HG03159 (cell line): ENCODE measurements at regions not wholly inside any gene's neighbourhood (a gene's known extent, or its start where the extent isn't known, plus 50 kb on each side); places are given as distances from the start of the nearest gene placed in this dataset.
"Not testable (repeated sequence)": the region's sequence is repeated elsewhere in the genome, so short reads cannot be mapped to it uniquely, and the experiment has no call there.

Experiments
- ATAC-seq: cut with Tn5 transposase; IDR thresholded peaks from one replicate; pipeline ENCODE4 v1.9.1; 2021; ENCODE audit warnings: mild to moderate bottlenecking, moderate library complexity; ENCODE audit not compliant: unreplicated experiment

DNA sequence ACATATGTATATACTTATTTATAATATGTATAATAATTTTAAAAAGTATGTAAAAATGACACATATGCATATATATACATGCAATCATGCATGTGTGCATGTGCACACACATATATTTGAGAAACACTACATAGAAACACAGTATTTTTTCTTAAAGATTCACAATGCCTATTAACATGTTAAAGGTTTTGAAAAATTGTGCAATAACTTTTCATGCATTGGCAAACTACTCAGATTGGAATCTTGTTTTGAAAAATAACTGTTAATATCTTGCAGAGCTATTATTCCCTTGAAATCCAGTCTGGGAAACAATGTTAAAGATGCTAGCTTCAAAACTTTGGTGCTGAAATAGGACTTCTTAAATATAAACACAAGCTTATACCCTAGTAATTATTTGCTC, 256.2 kb upstream of the P2RY1 start:
- ATAC-seq: no peak

- ATAC-seq: no peak
These were observed 253.0 kb upstream of the P2RY1 start for GRCh38 chr3:152581951-152582350.

DNA sequence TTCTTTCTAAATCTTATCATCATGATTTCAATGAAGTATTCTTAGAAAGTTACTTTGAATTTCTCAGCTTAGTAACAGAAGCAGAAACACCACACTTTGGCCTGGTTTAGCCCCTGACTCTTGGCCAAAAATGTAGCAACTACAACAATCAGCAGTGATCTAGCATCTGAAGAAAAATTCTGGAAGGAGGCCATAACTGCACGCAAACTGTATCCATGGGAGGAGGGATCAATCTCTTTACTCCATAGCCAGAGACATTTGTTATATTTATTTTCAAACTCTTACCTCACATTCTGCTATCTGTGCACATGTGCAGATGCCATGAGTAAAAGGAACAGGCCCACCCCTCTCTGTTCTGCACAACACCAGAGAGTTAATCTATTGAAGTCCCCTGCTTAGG, 251.0 kb upstream of the P2RY1 start:
- no peak for ATAC-seq

GRCh38 chr3:152586974-152587373, 248.0 kb upstream of the P2RY1 start:
- no peak for ATAC-seq

DNA sequence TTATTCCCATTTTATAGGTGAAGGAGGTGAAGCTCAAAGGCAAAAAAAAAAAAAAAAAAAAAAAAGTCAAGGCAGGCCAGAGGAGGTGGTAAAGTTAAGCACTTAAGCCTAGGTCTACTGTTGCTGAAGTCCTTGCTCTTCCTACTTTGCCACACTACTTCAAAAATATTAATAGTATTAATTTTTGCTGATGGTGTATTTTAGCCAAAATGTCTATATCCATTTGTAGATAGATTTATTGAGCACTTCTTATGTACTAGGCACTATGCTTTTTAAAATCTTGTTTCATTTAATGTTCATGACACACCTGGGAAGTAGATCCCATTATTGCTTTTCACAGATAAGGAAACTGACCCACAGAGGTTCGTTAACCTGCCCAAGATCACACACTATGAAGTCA, 247.1 kb upstream of the P2RY1 start:
- no peak for ATAC-seq

GRCh38 chr3:152589644-152590043, 245.3 kb upstream of the P2RY1 start:
- ATAC-seq: no peak

- no peak for ATAC-seq
These were observed 243.4 kb upstream of the P2RY1 start for GRCh38 chr3:152591515-152591914.

DNA sequence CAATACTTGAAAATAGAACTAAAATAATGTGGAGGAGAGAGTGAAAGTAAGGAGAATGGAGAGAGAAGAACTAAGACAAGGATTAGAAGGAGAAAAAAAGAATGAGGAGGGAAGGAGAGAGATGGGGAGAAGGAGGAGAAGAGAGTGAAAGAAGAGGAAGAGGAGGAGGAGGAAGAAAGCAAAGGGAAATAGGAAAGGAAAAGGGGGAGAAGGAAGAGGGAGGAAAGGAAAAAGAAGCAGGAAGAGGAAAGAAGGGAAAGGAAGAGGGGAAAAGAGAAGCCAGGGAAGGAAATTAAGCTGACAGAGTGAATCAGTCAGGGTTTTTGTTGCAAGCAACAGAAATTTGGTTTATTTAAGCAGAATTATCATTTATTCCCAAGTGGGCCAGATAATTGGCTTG, 241.7 kb upstream of the P2RY1 start:
- no peak for ATAC-seq

DNA sequence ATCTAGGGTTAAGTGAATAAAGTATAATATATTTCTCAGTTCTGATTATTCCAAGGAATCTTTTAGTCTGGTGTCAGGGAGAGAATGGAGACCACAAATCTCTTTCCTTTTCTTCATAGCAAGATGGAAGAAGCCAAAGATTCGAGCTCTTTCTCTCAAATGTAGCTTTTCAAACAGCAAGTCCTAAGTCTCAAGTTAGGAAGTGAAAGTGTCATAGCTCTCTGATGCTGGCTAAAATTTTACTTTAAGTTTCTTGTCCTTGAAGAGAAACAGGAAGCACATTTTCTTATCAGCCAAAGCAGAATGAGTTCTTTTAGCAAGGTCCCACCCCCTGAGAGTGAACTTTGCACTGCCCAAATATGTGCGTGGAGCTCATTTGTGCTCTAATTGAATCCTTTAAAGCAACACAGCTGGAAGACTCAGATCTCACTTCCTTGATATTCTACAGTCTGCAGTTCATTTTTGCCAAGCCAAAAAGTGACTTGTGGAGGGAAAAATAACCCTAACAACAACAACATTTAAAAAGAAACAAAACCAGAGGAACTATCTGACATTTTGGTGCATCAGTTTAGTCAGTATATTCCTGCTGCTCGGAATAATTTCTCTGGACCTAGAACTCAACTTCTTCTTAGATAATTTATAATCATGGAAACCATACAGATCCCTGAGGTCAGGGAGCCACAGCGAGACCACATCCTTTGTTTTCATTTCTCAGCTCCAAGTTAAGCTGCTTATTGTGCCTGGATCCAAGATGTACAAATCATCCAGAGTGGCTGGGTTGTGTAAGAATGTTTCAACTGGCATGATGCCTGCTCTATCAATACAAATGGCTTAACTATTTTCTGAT, 238.7 kb upstream of the P2RY1 start:
- ATAC-seq: peak; percentile 100

GRCh38 chr3:152596832-152597231, 238.1 kb upstream of the P2RY1 start:
- not testable (repeated sequence) for ATAC-seq

DNA sequence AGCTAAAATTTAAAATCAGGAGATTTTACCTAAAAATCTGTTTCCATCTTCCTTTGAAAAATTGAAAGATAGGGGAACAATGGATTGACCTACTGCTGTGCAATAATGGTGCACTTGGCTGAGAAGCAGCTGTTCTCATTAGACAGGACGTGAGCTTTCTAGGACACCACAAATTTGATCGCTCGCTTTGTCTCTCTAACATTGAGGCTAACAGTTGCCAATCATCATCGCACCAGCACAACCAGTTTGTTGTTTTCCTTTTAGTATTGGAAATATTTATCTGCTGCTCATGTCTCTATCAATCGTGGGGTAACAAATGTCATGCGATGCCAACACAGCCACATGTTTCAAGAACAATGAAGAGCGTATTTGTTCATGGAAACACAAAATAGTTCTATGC, 228.8 kb upstream of the P2RY1 start:
- no peak for ATAC-seq

- ATAC-seq: no peak
These were observed 227.8 kb upstream of the P2RY1 start for GRCh38 chr3:152607179-152607578.

GRCh38 chr3:152608696-152609594, 226.0 kb upstream of the P2RY1 start:
- no peak for ATAC-seq

DNA sequence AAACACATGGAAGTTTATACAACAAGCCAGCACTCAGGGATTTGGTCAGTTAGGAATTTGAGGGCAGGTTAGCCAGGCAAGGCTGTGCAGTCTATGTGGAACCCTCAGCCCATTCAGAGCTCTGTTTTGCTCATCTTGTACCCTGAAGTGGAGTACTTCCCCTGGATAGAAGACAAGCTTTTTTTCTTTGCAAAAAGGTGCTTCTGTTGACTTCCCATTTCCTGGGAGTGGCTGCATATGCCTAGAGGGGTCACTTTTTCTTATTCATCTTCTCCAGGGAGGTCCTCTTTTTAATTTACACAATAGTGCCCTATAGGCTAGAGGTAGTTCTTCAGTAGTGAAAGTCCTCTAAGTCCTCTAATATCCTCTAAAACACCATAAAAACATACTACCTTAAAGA, 225.0 kb upstream of the P2RY1 start:
- no peak for ATAC-seq

GRCh38 chr3:152610622-152611021, 224.3 kb upstream of the P2RY1 start:
- no peak for ATAC-seq

DNA sequence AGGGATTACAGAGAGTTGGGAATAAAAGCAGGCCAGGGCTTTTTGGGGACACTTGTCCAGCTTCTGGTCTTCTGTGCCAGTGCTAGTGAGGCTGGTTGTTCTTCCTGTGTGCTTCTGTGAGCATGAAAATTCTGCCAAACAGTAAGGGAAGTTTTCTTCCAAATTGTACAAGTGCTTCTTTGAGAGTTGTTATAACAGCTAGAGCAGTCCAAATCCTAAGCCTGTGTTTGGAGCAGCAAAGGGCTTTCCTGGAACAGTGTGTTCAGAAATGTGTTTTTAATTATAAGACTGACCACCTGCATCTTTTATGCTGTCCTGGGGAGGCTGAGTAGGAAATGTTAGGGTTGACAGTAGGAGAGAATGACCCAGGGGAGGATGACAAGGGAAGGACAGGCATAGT, 223.0 kb upstream of the P2RY1 start:
- no peak for ATAC-seq

DNA sequence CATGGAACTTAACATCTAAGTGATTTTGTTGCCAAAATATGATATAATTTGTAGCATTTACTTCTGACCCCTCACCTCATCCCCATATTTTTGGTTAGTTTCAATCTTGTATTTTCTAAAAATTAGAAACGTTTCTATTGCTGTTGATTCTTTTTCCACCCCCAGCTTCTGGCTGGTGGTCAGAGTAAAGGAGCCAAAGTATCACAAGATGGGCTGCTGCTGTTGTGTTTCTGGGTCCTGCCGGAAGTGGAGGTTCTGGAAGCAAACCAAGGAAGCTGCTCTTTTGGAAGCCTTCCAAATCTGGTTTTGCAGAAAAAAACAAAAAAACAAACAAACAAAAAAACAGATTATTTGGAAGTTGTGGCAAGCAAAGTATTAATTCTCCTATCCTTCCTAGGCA, 221.1 kb upstream of the P2RY1 start:
- no peak for ATAC-seq

DNA sequence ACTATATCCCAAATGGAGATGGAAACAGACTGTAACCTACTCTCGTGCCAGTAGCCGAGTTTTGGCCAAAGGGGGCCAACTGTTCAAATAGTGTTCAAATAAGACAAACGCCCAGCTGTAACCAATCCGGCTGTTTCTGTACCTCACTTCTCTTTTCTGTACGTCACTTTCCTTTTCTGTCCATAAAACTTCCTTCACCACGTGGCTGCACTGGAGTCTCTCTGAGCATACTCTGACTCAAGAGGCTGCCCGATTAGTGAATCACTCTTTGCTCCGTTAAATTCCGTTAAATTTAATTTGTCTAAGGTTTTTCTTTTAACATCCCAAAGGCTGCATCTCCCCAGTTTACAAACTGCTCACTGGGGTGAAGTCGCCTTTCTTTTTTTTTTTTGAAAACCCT, 219.2 kb upstream of the P2RY1 start:
- ATAC-seq: no peak

GRCh38 chr3:152617609-152618008, 217.3 kb upstream of the P2RY1 start:
- no peak for ATAC-seq

GRCh38 chr3:152618529-152618928, 216.4 kb upstream of the P2RY1 start:
- no peak for ATAC-seq

GRCh38 chr3:152619691-152620090, 215.2 kb upstream of the P2RY1 start:
- no peak for ATAC-seq

DNA sequence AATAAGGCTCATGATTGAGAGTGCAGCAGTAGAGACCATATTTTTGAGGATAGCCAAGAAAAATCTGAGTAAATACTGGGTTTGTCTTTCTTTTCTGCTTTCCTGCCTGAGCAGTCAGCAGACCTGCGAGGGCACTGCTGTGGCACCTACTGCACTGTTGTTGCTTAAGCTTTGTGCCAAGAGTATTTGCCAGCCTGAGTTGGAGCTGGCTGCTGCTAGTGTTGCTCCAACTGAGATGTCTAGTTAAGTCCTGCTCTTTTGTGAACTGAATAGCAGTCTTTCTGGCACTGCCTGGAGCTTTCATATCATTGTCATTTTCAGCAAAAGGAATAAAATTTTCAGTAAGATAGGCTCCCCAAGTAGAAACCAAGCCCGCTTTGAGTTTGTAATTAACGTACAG, 214.5 kb upstream of the P2RY1 start:
- ATAC-seq: no peak
